GM12878 (cell line): ENCODE measurements at regions not wholly inside any gene's neighbourhood (a gene's known extent, or its start where the extent isn't known, plus 50 kb on each side); places are given as distances from the start of the nearest gene placed in this dataset.

ENCODE experiments used
- ATF7 ChIP-seq: fragments of 450-650 bp; IDR thresholded peaks from 2 replicates; pipeline ENCODE4 v1.6.1; 2016; ENCODE audit warnings: low read depth, mild to moderate bottlenecking
- CREB1 ChIP-seq: IDR thresholded peaks from 2 replicates; pipeline ENCODE4 v1.6.1; 2012; ENCODE audit warnings: low read depth, mild to moderate bottlenecking, inconsistent platforms
- CTCF ChIP-seq, 3 experiments: IDR thresholded peaks in 2 of 3; conservative IDR thresholded peaks in 1 of 3; 2 replicates each; pipeline ENCODE4 v1.5.1; 2011; ENCODE audit warnings: low read depth in 3 of 3, low read length in 3 of 3, mild to moderate bottlenecking in 3 of 3, control low read depth in 2 of 3, moderate library complexity in 2 of 3, inconsistent platforms in 1 of 3, mixed read lengths in 1 of 3; ENCODE audit not compliant: control insufficient read depth in 2 of 3, insufficient read depth in 1 of 3; ENCODE audit errors: extremely low read depth in 1 of 3
- EZH2 ChIP-seq: IDR thresholded peaks from 2 replicates; pipeline ENCODE4 v1.6.1; 2012; ENCODE audit warnings: low read depth, mild to moderate bottlenecking, control low read depth, inconsistent platforms, low read length, borderline replicate concordance; ENCODE audit not compliant: control insufficient read depth
- GABPA ChIP-seq: IDR thresholded peaks from 2 replicates; pipeline ENCODE4 v1.6.1; 2014; ENCODE audit warnings: antibody characterized with exemption, low read depth, mild to moderate bottlenecking, inconsistent platforms
- IKZF1 ChIP-seq: fragments of 450-650 bp; conservative IDR thresholded peaks from 2 replicates; pipeline ENCODE4 v1.6.1; 2017; ENCODE audit warnings: antibody characterized with exemption, mild to moderate bottlenecking
- MLLT1 ChIP-seq: fragments of 450-650 bp; IDR thresholded peaks from 2 replicates; pipeline ENCODE4 v1.6.1; 2016; ENCODE audit warnings: mild to moderate bottlenecking
- NFYB ChIP-seq: IDR thresholded peaks from 2 replicates; pipeline ENCODE4 v1.6.1; 2011; ENCODE audit warnings: low read depth, mild to moderate bottlenecking, low read length, improper control_type of control experiment, moderate library complexity; ENCODE audit not compliant: insufficient read depth
- POLR2AphosphoS5 ChIP-seq: IDR thresholded peaks from 2 replicates; pipeline ENCODE4 v1.6.1; 2011; ENCODE audit warnings: mild to moderate bottlenecking, low read length, inconsistent platforms
- SMC3 ChIP-seq: IDR thresholded peaks from 2 replicates; pipeline ENCODE4 v1.6.1; 2011; ENCODE audit warnings: low read length, improper control_type of control experiment, borderline replicate concordance
- USF2 ChIP-seq: IDR thresholded peaks from 2 replicates; pipeline ENCODE4 v1.6.1; 2011; ENCODE audit warnings: low read depth, low read length, improper control_type of control experiment, borderline replicate concordance
- ZBTB33 ChIP-seq: fragments of 450-650 bp; IDR thresholded peaks from 2 replicates; pipeline ENCODE4 v1.6.1; 2017; ENCODE audit warnings: mild to moderate bottlenecking
- ZZZ3 ChIP-seq: IDR thresholded peaks from 2 replicates; pipeline ENCODE4 v1.6.1; 2011; ENCODE audit warnings: low read depth; ENCODE audit not compliant: control insufficient read depth, insufficient read length

DNA sequence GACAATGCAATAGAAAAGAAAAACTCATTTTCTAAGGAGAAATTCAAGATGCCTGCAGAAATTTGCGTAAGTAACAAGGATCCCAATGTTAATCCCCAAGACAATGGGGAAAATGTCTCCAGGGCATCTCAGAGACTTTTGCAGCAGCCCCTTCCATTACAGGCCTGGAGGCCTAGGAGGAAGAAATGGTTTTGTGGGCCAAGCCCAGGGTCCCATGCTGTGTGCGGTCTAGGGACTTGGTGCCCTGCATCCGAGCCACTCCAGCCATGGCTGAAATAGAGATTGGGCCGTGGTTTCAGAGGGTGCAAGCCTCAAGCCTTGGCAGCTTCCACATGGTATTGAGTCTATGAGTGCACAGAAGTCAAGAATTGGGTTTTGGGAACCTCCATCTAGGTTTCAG lies 103.9 kb upstream of the ACVR1 start:
- TF ChIP-seq USF2 (no peak), CREB1 (no peak), EZH2 (no peak), CTCF (IDR thresholded peaks at IDR 0.05 in 2 of 3, conservative IDR thresholded peaks at IDR 0.05 in 1 of 3; ENCODE audit: control insufficient read depth in 2 of 3, extremely low read depth in 1 of 3, insufficient read depth in 1 of 3, low read depth in 3 of 3, low read length in 3 of 3) (no peak), ATF7 (no peak), GABPA (no peak), MLLT1 (no peak), SMC3 (no peak), NFYB (no peak), ZBTB33 (no peak), IKZF1 (no peak), POLR2AphosphoS5 (no peak), ZZZ3 (no peak)
